CD4-positive, alpha-beta T cell (primary cell): ENCODE measurements at regions not wholly inside any gene's neighbourhood (a gene's known extent, or its start where the extent isn't known, plus 50 kb on each side); places are given as distances from the start of the nearest gene placed in this dataset.
"Not testable (repeated sequence)": the region's sequence is repeated elsewhere in the genome, so short reads cannot be mapped to it uniquely, and the experiment has no call there.

Experiments
- ATAC-seq: fragments of 200-7000 bp; cut with Tn5 transposase; one replicate; pipeline ENCODE4 v1.10.0; 2022; ENCODE audit warnings: mild to moderate bottlenecking; ENCODE audit not compliant: poor library complexity
- CTCF ChIA-PET: fragments of 350-600 bp; sonication (Branson Sonifier 250); formaldehyde crosslinking; loops from one replicate; lab custom pipeline; 2021; ENCODE audit warnings: antibody characterized with exemption, inconsistent platforms; lab: Charles Lee
- POLR2A ChIA-PET: fragments of 350-600 bp; sonication (Branson Sonifier 250); formaldehyde crosslinking; loops from one replicate; lab custom pipeline; 2021; ENCODE audit warnings: antibody characterized with exemption, inconsistent platforms; lab: Charles Lee
- DNase-seq, 14 experiments: peaks; one replicate each; pipeline ENCODE4 v3.0.0-alpha.2; 2013 to 2020; ENCODE audit warnings: mixed read lengths in 2 of 14
- H3K27ac ChIP-seq, 2 donors: one replicate each; pipeline versions ENCODE4 v1.5.1 to v1.7.0; 2013; ENCODE audit warnings: low read length in 2 of 2, low read depth in 1 of 2, mild to moderate bottlenecking in 1 of 2
- H3K27me3 ChIP-seq, 2 experiments: 1 replicate in 1 of 2; 2 replicates in 1 of 2; pipeline versions ENCODE4 v1.6.1 to v1.7.0; 2013; ENCODE audit warnings: low read length in 2 of 2, control low read depth in 1 of 2, mild to moderate bottlenecking in 1 of 2, moderate library complexity in 1 of 2; ENCODE audit not compliant: insufficient read depth in 2 of 2, control insufficient read depth in 1 of 2
- H3K36me3 ChIP-seq: one replicate; pipeline ENCODE4 v1.6.1; 2013; ENCODE audit warnings: low read length, control low read depth; ENCODE audit not compliant: insufficient read depth
- H3K4me1 ChIP-seq: one replicate; pipeline ENCODE4 v1.6.1; 2013; ENCODE audit warnings: low read length, control low read depth; ENCODE audit not compliant: insufficient read depth
- H3K4me3 ChIP-seq: one replicate; pipeline ENCODE4 v1.5.1; 2013; ENCODE audit warnings: mild to moderate bottlenecking, low read length, moderate library complexity
- H3K9me3 ChIP-seq, 2 experiments: 1 replicate in 1 of 2; 2 replicates in 1 of 2; pipeline versions ENCODE4 v1.6.1 to v1.7.0; 2013; ENCODE audit warnings: low read length in 2 of 2, mild to moderate bottlenecking in 2 of 2, control low read depth in 1 of 2, moderate library complexity in 1 of 2; ENCODE audit not compliant: control insufficient read depth in 1 of 2, insufficient read depth in 1 of 2
- H3K27ac Mint-ChIP-seq: one replicate; pipeline ENCODE4 v1.8.0; 2020; ENCODE audit warnings: mixed read lengths
- H3K27me3 Mint-ChIP-seq: one replicate; pipeline ENCODE4 v1.8.0; 2021; ENCODE audit warnings: mixed read lengths
- H3K36me3 Mint-ChIP-seq: one replicate; pipeline ENCODE4 v1.8.0; 2021; ENCODE audit warnings: low read depth, mixed read lengths
- H3K4me1 Mint-ChIP-seq: one replicate; pipeline ENCODE4 v1.8.0; 2021; ENCODE audit warnings: low read depth, mixed read lengths
- H3K4me3 Mint-ChIP-seq: one replicate; pipeline ENCODE4 v1.8.0; 2020; ENCODE audit warnings: mild to moderate bottlenecking, mixed read lengths
- H3K9me3 Mint-ChIP-seq: one replicate; pipeline ENCODE4 v1.8.0; 2020; ENCODE audit warnings: mixed read lengths
- intact Hi-C, 2 experiments: fragments of 100-400 bp; cut with DNase I in 1 of 2; cut with micrococcal nuclease in 1 of 2; formaldehyde crosslinking; loops; one replicate each; pipeline versions ENCODE4 v1.15.1 to v1.9.0; 2023 to 2025; cut with DNase I, micrococcal nuclease
- TF ChIP-seq, protein P1 (sequence below): fragments of 200-600 bp; IDR thresholded peaks from one replicate; pipeline ENCODE4 v1.8.0; 2022; ENCODE audit warnings: antibody characterized with exemption, mild to moderate bottlenecking

DNA sequence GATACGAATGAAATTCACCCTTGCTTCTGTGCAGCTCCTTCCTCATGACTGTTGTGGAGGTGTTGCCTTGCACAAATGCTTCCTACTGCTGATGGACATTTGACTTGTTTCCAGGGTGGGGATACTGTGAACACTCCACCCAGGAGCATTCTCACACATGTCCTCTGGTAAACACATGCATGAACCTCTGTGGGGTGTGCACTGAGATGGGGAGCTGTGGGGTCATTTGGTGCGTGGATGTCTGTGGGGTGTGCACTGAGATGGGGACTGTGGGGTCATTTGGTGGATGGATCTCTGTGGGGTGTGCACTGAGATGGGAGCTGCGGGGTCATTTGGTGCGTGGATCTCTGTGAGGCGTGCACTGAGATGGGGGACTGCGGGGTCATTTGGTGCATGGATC lies 72.9 kb upstream of the IRX4 start:
- peaks cover 42% of the 10 kb centered on the region for H3K27me3 Mint-ChIP-seq
- TF ChIP-seq, protein P1, sequence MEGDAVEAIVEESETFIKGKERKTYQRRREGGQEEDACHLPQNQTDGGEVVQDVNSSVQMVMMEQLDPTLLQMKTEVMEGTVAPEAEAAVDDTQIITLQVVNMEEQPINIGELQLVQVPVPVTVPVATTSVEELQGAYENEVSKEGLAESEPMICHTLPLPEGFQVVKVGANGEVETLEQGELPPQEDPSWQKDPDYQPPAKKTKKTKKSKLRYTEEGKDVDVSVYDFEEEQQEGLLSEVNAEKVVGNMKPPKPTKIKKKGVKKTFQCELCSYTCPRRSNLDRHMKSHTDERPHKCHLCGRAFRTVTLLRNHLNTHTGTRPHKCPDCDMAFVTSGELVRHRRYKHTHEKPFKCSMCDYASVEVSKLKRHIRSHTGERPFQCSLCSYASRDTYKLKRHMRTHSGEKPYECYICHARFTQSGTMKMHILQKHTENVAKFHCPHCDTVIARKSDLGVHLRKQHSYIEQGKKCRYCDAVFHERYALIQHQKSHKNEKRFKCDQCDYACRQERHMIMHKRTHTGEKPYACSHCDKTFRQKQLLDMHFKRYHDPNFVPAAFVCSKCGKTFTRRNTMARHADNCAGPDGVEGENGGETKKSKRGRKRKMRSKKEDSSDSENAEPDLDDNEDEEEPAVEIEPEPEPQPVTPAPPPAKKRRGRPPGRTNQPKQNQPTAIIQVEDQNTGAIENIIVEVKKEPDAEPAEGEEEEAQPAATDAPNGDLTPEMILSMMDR = no peak

DNA sequence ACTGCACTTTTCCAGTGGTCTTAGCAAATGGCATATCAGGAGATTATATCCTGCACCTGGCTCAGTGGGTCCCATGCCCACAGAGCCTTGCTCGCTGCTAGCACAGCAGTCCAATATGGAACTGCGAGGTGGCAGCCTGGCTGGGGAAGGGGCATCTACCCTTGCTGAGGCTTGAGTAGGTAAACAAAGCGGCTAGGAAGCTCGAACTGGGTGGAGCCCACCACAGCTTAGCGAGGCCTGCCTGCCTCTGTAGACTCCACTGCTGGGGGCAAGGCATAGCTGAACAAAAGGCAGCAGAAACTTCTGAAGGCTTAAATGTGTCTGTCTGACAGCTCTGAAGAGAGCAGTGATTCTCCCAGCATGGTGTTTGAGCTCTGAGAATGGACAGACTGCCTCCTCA lies 71.0 kb upstream of the IRX4 start:
- H3K27ac ChIP-seq, H3K4me3 ChIP-seq, POLR2A ChIA-PET, CTCF ChIA-PET, ATAC-seq, H3K36me3 ChIP-seq, H3K9me3 Mint-ChIP-seq, intact Hi-C loops, H3K4me1 Mint-ChIP-seq, DNase-seq, H3K4me1 ChIP-seq, H3K36me3 Mint-ChIP-seq, H3K4me3 Mint-ChIP-seq, H3K27ac Mint-ChIP-seq: not testable (repeated sequence)
- H3K27me3 Mint-ChIP-seq = peaks cover 52% of the 10 kb centered on the region
- Histone ChIP-seq H3K27me3 (peaks cover 13% of the 10 kb centered on the region in 2 experiments), H3K9me3 (peaks cover 0 to 24% of the 10 kb centered on the region in 2 experiments)

More for the DNA sequence above, 72.9 kb upstream of the IRX4 start:
- Histone ChIP-seq H3K4me1 (no peaks in the 10 kb centered on the region), H3K36me3 (no peaks in the 10 kb centered on the region), H3K4me3 (no peak overlapping the region), H3K27me3 (peaks cover 9 to 13% of the 10 kb centered on the region in 2 experiments), H3K9me3 (peaks cover 0 to 23% of the 10 kb centered on the region in 2 experiments), H3K27ac (no peak overlapping the region)
- Mint-ChIP-seq H3K36me3 (no peaks in the 10 kb centered on the region), H3K4me1 (no peaks in the 10 kb centered on the region), H3K9me3 (no peaks in the 10 kb centered on the region), H3K4me3 (no peak overlapping the region), H3K27ac (no peak overlapping the region)
- intact Hi-C loops = no loop called here
- POLR2A ChIA-PET = no interaction called here
- DNase-seq = no peak
- CTCF ChIA-PET = no interaction called here
- ATAC-seq = no peak

DNA sequence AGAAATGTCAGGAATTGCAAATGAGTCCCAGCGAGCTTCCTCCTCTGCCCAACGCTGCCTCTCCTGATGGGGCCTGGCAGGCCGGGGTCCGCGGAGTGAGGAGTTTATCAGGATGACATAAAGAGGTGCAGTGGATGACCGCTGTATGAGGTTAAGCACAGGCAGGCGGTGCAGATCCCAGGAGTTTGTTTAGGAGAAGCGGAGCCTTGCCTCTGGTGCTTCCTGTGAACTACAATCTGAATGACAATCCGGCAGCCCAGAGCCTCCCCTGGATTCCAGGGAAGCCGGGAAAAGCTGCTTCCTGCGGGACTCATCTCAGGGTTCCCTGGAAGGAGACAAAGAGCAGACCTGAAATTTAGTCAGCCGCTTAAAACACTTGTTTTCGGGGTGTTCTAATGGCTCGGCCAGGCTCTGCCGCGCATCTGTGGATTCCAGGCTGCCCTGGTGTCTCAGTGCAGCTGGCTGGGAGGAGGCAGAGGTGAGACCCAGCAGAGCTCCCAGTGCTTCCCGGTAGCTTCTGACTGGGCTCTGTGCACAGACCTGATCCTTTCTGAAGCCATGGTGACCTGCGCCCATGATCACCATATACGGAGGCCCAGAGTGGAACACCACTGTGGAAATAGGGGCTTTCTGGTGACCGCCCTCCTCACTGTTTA lies 69.8 kb upstream of the IRX4 start:
- H3K4me3 ChIP-seq = no peak overlapping the region
- Mint-ChIP-seq H3K27me3 (peaks cover 53% of the 10 kb centered on the region), H3K4me1 (no peaks in the 10 kb centered on the region), H3K4me3 (no peak overlapping the region), H3K27ac (no peak overlapping the region), H3K36me3 (no peaks in the 10 kb centered on the region), H3K9me3 (no peaks in the 10 kb centered on the region)
- TF ChIP-seq, protein P1 = no peak
- ATAC-seq = no peak
- H3K4me1 ChIP-seq = no peaks in the 10 kb centered on the region
- H3K9me3 ChIP-seq = peaks cover 0 to 24% of the 10 kb centered on the region in 2 experiments
- DNase-seq = no peak
- ChIA-PET CTCF (no interaction called here), POLR2A (no interaction called here)
- intact Hi-C loops = no loop called here
- H3K27ac ChIP-seq = no peak overlapping the region
- no peaks in the 10 kb centered on the region for H3K36me3 ChIP-seq
- H3K27me3 ChIP-seq = peaks cover 13 to 15% of the 10 kb centered on the region in 2 experiments

DNA sequence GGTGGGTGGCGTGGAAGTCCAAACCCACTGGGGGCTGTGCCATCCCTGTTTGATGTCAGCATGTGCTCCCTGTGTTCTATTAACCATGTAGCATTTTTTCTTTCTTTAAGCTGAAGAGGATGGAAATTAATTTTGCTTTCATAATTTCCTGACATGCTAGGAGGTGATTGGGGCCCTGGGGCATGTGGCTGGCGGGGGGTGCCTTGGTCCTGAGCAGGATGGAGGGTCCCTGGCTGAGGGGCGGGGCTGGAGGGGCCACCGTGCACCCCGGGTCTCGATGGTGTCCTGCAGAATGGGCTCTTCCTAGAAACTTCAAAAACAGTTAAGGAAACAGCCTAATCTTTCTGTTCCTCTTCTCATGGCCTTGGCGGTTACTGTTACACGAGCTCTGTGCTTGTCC lies 69.3 kb upstream of the IRX4 start:
- Histone ChIP-seq H3K36me3 (no peaks in the 10 kb centered on the region), H3K27me3 (peaks cover 13 to 15% of the 10 kb centered on the region in 2 experiments), H3K4me1 (no peaks in the 10 kb centered on the region), H3K4me3 (no peak overlapping the region), H3K9me3 (peaks cover 0 to 24% of the 10 kb centered on the region in 2 experiments), H3K27ac (no peak overlapping the region)
- no peak for ATAC-seq
- Mint-ChIP-seq H3K4me3 (no peak overlapping the region), H3K9me3 (no peaks in the 10 kb centered on the region), H3K36me3 (no peaks in the 10 kb centered on the region), H3K27ac (no peak overlapping the region), H3K27me3 (peaks cover 54% of the 10 kb centered on the region), H3K4me1 (no peaks in the 10 kb centered on the region)
- no peak for DNase-seq
- TF ChIP-seq, protein P1 = no peak
- intact Hi-C loops = no loop called here
- POLR2A ChIA-PET = no interaction called here
- CTCF ChIA-PET = no interaction called here
